Right atrium auricular region (tissue), 2 donors: ENCODE measurements at regions not wholly inside any gene's neighbourhood (a gene's known extent, or its start where the extent isn't known, plus 50 kb on each side); places are given as distances from the start of the nearest gene placed in this dataset.
A peak's percentile ranks its signal among the peaks of the same experiment; 100 is the strongest.

Source experiments
- DNase-seq: peaks from one replicate; pipeline ENCODE4 v3.0.0-alpha.2; 2019; ENCODE audit warnings: low spot score
- H3K27ac ChIP-seq, 2 donors: fragments of 200-600 bp; sonication (generic); 1 replicate in 1 of 2; 2 replicates in 1 of 2; pipeline ENCODE4 v1.5.1; 2016 to 2019
- H3K27me3 ChIP-seq, 2 donors: fragments of 200-600 bp; sonication (generic); one replicate each; pipeline versions ENCODE4 v1.5.1 to v1.6.0; 2017 to 2019
- H3K36me3 ChIP-seq: fragments of 200-600 bp; sonication (generic); one replicate; pipeline ENCODE4 v1.5.1; 2016
- H3K4me1 ChIP-seq, 2 donors: fragments of 200-600 bp; sonication (generic); one replicate each; pipeline versions ENCODE4 v1.5.1 to v1.6.0; 2017 to 2019
- H3K4me3 ChIP-seq, 2 donors: fragments of 200-600 bp; sonication (generic); 1 replicate in 1 of 2; 2 replicates in 1 of 2; pipeline ENCODE4 v1.5.1; 2017 to 2019; ENCODE audit warnings: mild to moderate bottlenecking in 1 of 2, moderate library complexity in 1 of 2
- H3K9me3 ChIP-seq, 2 donors: fragments of 200-600 bp; sonication (generic); one replicate each; pipeline ENCODE4 v1.5.1; 2019
- TF ChIP-seq, protein P1 (sequence below), 2 donors: fragments of 200-600 bp; sonication (generic); IDR thresholded peaks; one replicate each; pipeline ENCODE4 v1.5.1; 2019; ENCODE audit warnings: antibody characterized with exemption in 2 of 2

DNA sequence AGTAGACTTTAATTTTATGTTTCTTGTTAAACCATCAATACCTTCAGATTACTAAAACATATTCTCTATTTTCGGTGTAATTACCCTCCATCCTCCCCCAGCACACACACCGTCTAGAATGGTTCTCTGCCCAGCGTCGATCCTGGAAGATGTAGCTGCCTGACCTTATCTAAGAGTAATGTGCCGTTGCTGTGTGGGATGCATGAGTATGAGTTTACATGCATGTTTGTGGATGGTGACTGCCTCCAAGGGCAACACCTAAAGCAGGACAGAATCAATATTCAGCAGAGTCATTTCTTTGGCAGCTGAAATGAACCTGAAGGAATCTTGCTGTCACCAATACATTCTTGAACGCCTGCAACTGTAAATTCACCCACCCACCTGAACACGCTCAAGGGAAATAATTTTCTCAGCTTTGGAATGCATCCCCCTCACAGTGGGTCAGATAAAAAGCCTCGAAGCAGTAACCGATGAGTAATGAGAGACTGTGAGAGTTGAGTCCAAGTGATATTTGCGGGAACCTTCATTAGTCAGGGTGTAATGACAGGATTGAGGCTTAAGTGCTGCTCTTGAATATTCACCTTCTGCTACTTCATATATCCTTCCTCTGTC, 155.8 kb upstream of the RND3 start:
- no peaks in the 10 kb centered on the region for H3K27me3 ChIP-seq
- no peak for DNase-seq
- no peak overlapping the region for H3K27ac ChIP-seq
- H3K4me1 ChIP-seq, result no peaks in the 10 kb centered on the region
- TF ChIP-seq, protein P1, sequence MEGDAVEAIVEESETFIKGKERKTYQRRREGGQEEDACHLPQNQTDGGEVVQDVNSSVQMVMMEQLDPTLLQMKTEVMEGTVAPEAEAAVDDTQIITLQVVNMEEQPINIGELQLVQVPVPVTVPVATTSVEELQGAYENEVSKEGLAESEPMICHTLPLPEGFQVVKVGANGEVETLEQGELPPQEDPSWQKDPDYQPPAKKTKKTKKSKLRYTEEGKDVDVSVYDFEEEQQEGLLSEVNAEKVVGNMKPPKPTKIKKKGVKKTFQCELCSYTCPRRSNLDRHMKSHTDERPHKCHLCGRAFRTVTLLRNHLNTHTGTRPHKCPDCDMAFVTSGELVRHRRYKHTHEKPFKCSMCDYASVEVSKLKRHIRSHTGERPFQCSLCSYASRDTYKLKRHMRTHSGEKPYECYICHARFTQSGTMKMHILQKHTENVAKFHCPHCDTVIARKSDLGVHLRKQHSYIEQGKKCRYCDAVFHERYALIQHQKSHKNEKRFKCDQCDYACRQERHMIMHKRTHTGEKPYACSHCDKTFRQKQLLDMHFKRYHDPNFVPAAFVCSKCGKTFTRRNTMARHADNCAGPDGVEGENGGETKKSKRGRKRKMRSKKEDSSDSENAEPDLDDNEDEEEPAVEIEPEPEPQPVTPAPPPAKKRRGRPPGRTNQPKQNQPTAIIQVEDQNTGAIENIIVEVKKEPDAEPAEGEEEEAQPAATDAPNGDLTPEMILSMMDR (IDR thresholded peaks at IDR 0.05), result no peak
- H3K36me3 ChIP-seq, result no peaks in the 10 kb centered on the region
- no peaks in the 10 kb centered on the region for H3K9me3 ChIP-seq
- H3K4me3 ChIP-seq, result no peak overlapping the region

DNA sequence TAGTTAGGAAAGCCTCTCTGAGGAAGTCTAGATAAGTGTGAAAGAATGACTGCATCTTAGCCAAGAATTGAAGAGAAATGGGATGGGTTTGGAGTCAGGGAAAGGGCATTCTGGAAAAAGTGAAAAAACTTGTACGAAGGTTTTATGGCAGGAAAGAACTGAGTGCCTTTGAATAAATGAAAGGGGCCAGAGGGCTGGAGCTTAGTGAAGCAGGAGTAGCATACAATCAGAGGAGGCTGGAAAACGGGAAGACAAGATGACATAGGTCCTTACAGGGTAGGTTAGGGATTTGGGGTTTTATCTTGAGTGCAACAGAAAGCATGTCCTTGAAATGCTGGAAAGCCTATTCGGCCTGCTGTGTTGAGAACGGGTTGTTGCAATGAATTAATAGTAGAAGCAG, 152.6 kb upstream of the RND3 start:
- Histone ChIP-seq H3K9me3 (no peaks in the 10 kb centered on the region), H3K4me1 (no peaks in the 10 kb centered on the region), H3K36me3 (no peaks in the 10 kb centered on the region), H3K27ac (peak overlapping the region in 1 of 2 donors; percentile 49), H3K4me3 (no peak overlapping the region), H3K27me3 (no peaks in the 10 kb centered on the region)
- DNase-seq, result no peak
- TF ChIP-seq, protein P1 (IDR thresholded peaks at IDR 0.05), result no peak

DNA sequence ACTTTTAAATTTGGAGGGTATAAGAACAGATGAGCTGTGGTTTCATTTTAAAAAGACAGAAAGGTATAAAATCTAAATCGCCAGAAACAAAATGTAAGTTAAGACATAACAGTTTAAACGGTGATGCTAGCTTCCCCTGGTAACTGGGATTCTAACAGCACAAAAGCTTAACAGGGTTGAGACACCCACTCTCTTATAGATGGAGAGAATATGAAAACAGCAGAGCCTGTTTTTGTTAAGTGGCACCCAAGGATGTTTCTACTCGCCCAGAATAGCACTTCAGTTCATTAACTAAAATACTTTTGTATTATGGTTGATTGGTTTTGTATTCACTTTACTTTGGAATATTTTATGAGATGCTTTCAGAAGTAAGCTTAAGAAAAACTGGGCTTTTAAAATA, 151.9 kb upstream of the RND3 start:
- Histone ChIP-seq H3K9me3 (no peaks in the 10 kb centered on the region), H3K27me3 (no peaks in the 10 kb centered on the region), H3K36me3 (no peaks in the 10 kb centered on the region), H3K27ac (peak overlapping the region in 1 of 2 donors; percentile 49), H3K4me1 (no peaks in the 10 kb centered on the region), H3K4me3 (no peak overlapping the region)
- no peak for DNase-seq
- TF ChIP-seq, protein P1 (IDR thresholded peaks at IDR 0.05), result no peak

DNA sequence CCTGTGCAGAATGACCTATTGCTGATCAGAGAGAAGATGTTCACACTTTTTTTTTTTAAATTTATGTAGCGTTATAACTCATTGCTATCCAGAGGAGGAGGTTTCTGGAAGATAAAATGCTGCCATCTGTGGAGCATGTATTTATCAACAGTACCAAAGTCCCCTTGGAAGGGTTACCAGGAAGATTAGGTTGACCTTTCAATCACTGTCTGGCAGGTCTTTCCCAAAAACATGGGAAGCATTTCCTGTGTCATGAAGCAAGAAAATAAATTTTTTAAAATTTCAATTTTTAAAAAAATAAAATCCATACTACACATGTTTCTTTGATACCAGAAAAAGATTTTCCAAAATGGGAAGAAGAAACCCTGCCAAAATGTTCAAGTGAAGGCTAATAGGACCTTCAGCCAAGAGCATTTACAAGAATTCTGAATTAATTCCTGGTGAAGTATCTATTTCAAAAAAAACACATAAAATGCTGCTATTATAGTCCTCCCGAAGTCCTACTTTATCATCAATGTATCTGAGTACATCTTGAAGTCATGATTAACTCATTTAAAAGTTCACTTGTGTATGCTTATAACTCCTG, 143.9 kb upstream of the RND3 start:
- Histone ChIP-seq H3K27ac (no peak overlapping the region), H3K4me3 (no peak overlapping the region), H3K9me3 (no peaks in the 10 kb centered on the region), H3K27me3 (no peaks in the 10 kb centered on the region), H3K4me1 (no peaks in the 10 kb centered on the region), H3K36me3 (no peaks in the 10 kb centered on the region)
- DNase-seq, result no peak
- TF ChIP-seq, protein P1 (IDR thresholded peaks at IDR 0.05), result no peak

DNA sequence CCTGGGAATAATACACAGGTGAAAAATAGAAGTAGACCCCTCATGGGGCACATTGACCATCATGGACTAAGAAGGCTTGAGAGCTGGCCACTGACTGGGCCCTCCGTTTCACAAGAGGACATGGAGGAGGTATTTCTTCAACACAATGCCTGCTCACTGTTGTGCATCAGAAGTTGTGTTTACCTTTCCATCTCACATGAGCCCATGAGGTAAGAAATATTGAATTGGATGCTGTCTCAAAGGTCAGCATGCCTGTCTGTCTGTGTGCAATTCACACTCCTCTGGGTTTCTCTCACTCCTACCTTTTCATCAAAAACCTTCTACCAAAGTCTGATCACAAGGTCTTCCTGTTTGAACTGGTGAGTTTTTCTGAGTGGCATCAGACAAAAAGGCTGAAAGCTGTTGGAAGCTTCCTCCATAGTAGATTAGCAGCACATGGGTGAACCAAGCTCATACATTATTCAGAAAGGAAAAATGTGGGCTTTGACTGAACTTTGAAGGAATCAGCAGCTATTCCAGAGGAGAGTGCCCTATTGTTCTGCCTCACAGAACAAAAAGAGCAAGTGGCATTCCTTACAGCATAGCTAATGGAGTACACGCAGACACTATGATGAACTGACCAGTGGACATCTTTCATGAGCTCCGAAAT, 143.2 kb upstream of the RND3 start:
- Histone ChIP-seq H3K27me3 (no peaks in the 10 kb centered on the region), H3K4me3 (no peak overlapping the region), H3K9me3 (no peaks in the 10 kb centered on the region), H3K4me1 (no peaks in the 10 kb centered on the region), H3K27ac (no peak overlapping the region), H3K36me3 (no peaks in the 10 kb centered on the region)
- no peak for DNase-seq
- TF ChIP-seq, protein P1 (IDR thresholded peaks at IDR 0.05), result no peak
